SK-N-SH (cell line): ENCODE measurements at regions not wholly inside any gene's neighbourhood (a gene's known extent, or its start where the extent isn't known, plus 50 kb on each side); places are given as distances from the start of the nearest gene placed in this dataset.

ENCODE experiments used
- CTCF ChIA-PET: fragments of 300-600, 350-600 bp; formaldehyde crosslinking; extraction: SDS; loops from one replicate; lab custom pipeline; 2021; lab: Yijun Ruan, JAX
- POLR2A ChIA-PET: fragments of 350-600 bp; sonication (Branson Sonifier 250); formaldehyde crosslinking; extraction: SDS; loops from one replicate; lab custom pipeline; 2020; ENCODE audit warnings: antibody characterized with exemption, inconsistent platforms; lab: Yijun Ruan, JAX
- DNase-seq: peaks from one replicate; pipeline ENCODE4 v3.0.0; 2012
- H2AFZ ChIP-seq: fragments of 200-600 bp; sonication (generic); 2 replicates; pipeline ENCODE4 v1.8.1; 2016; ENCODE audit warnings: antibody characterized with exemption, mild to moderate bottlenecking, low read depth
- H3F3A ChIP-seq: fragments of 200-600 bp; sonication (generic); replicated peaks from 2 replicates; pipeline ENCODE3; 2016; ENCODE audit warnings: antibody characterized with exemption, mild to moderate bottlenecking; ENCODE audit not compliant: insufficient read depth
- H3K27ac ChIP-seq, 2 experiments: fragments of 200-500 bp in 1 of 2; fragments of 200-600 bp in 1 of 2; sonication (Bioruptor generic) in 1 of 2; sonication (generic), shearing (Covaris generic) in 1 of 2; 2 replicates each; pipeline versions ENCODE4 v1.5.1 to v1.6.1; 2014 to 2016; ENCODE audit warnings: low read depth in 2 of 2, inconsistent platforms in 1 of 2, low read length in 1 of 2, mild to moderate bottlenecking in 1 of 2, mixed read lengths in 1 of 2
- H3K27me3 ChIP-seq: fragments of 200-600 bp; sonication (generic), shearing (Covaris generic); 2 replicates; pipeline ENCODE4 v1.6.1; 2016; ENCODE audit warnings: mixed run types; ENCODE audit not compliant: insufficient read depth
- H3K36me3 ChIP-seq, 2 experiments: fragments of 200-500 bp in 1 of 2; fragments of 200-600 bp in 1 of 2; sonication (Bioruptor generic) in 1 of 2; sonication (generic) in 1 of 2; replicated peaks in 1 of 2; 2 replicates each; pipeline versions ENCODE3 to v1.5.1; 2014 to 2016; ENCODE audit warnings: low read length in 1 of 2, mild to moderate bottlenecking in 1 of 2; ENCODE audit not compliant: insufficient read depth in 2 of 2, control insufficient read depth in 1 of 2
- H3K4me1 ChIP-seq, 2 experiments: fragments of 200-500 bp in 1 of 2; fragments of 200-600 bp in 1 of 2; sonication (Bioruptor generic) in 1 of 2; sonication (generic), shearing (Covaris generic) in 1 of 2; 2 replicates each; pipeline versions ENCODE4 v1.5.1 to v1.6.1; 2014 to 2016; ENCODE audit warnings: low read depth in 1 of 2, low read length in 1 of 2, mixed run types in 1 of 2; ENCODE audit not compliant: insufficient read depth in 2 of 2, control insufficient read depth in 1 of 2
- H3K4me2 ChIP-seq: fragments of 200-600 bp; sonication (generic), shearing (Covaris generic); 2 replicates; pipeline ENCODE4 v1.6.1; 2017; ENCODE audit warnings: mixed run types
- H3K4me3 ChIP-seq, 2 experiments: fragments of 200-500 bp in 1 of 2; fragments of 200-600 bp in 1 of 2; sonication (Bioruptor generic) in 1 of 2; sonication (generic), shearing (Covaris generic) in 1 of 2; 2 replicates each; pipeline versions ENCODE4 v1.5.1 to v1.8.1; 2014 to 2016; ENCODE audit warnings: low read depth in 2 of 2, inconsistent platforms in 1 of 2, low read length in 1 of 2, mild to moderate bottlenecking in 1 of 2, mixed read lengths in 1 of 2, moderate library complexity in 1 of 2
- H3K79me2 ChIP-seq: fragments of 200-600 bp; sonication (generic); 2 replicates; pipeline ENCODE4 v1.8.1; 2017; ENCODE audit warnings: mild to moderate bottlenecking; ENCODE audit not compliant: insufficient read depth
- H3K9ac ChIP-seq: fragments of 200-600 bp; sonication (generic); 2 replicates; pipeline ENCODE4 v1.6.1; 2017; ENCODE audit warnings: mixed run types
- H3K9me2 ChIP-seq: fragments of 200-600 bp; sonication (generic); 2 replicates; pipeline ENCODE4 v1.6.1; 2017; ENCODE audit warnings: mixed run types
- H3K9me3 ChIP-seq: fragments of 200-600 bp; sonication (generic); 2 replicates; pipeline ENCODE4 v1.6.1; 2017; ENCODE audit warnings: mixed run types, mild to moderate bottlenecking, moderate library complexity
- H4K20me1 ChIP-seq: fragments of 200-600 bp; sonication (generic); 2 replicates; pipeline ENCODE4 v1.6.1; 2017; ENCODE audit warnings: mild to moderate bottlenecking, mixed run types; ENCODE audit not compliant: insufficient read depth
- FOXM1 ChIP-seq: IDR thresholded peaks from 2 replicates; pipeline ENCODE4 v1.4.0; 2012; ENCODE audit warnings: low read depth, mild to moderate bottlenecking
- GATA2 ChIP-seq: sonication (generic); formaldehyde crosslinking; IDR thresholded peaks from 2 replicates; pipeline ENCODE4 v1.5.0; 2020; ENCODE audit warnings: mild to moderate bottlenecking, missing genetic modification reagents
- IRF3 ChIP-seq: fragments of 150-350 bp; IDR thresholded peaks from 2 replicates; pipeline ENCODE4 v1.6.1; 2016; ENCODE audit warnings: mild to moderate bottlenecking, low read depth, low read length
- MAX ChIP-seq: IDR thresholded peaks from 2 replicates; pipeline ENCODE4 v1.4.0; 2012; ENCODE audit warnings: low read depth
- NRF1 ChIP-seq: IDR thresholded peaks from 2 replicates; pipeline ENCODE4 v1.6.1; 2012; ENCODE audit warnings: low read depth, mild to moderate bottlenecking, low read length
- RAD21 ChIP-seq: IDR thresholded peaks from 2 replicates; pipeline ENCODE4 v1.6.1; 2012; ENCODE audit warnings: mild to moderate bottlenecking, low read length
- RXRA ChIP-seq: IDR thresholded peaks from 2 replicates; pipeline ENCODE4 v1.4.0; 2012; ENCODE audit warnings: low read depth, mild to moderate bottlenecking, borderline replicate concordance
- USF1 ChIP-seq: IDR thresholded peaks from 2 replicates; pipeline ENCODE4 v1.4.0; 2012; ENCODE audit warnings: low read depth, borderline replicate concordance
- ZBTB33 ChIP-seq: IDR thresholded peaks from 2 replicates; pipeline ENCODE4 v1.4.0; 2012; ENCODE audit warnings: low read depth, borderline replicate concordance
- WGBS: methylation state at CpG from one replicate; pipeline ENCODE4 v1.1.6; 2017; ENCODE audit warnings: low lambda C conversion rate; 5-methylcytosine and 5-hydroxymethylcytosine counted together

- H4K20me1 ChIP-seq: no peaks in the 10 kb centered on the region
- no peak overlapping the region for H3K4me3 ChIP-seq
- no peak for DNase-seq
- no peaks in the 10 kb centered on the region for H3K9me2 ChIP-seq
- H3K4me1 ChIP-seq: no peaks in the 10 kb centered on the region
- H3K27ac ChIP-seq: no peak overlapping the region
- H2AFZ ChIP-seq: no peak overlapping the region
- no peaks in the 10 kb centered on the region for H3F3A ChIP-seq
- no peak overlapping the region for H3K4me2 ChIP-seq
- ChIA-PET CTCF (no interaction called here), POLR2A (no interaction called here)
- no peak overlapping the region for H3K9ac ChIP-seq
- 0% methylated on average over 1 of the region's 1 CpG for WGBS
- no peaks in the 10 kb centered on the region for H3K27me3 ChIP-seq
- no peak for TF ChIP-seq FOXM1
- TF ChIP-seq IRF3: no peak
- no peak for TF ChIP-seq GATA2 (CRISPR knock-in tag)
- no peak for TF ChIP-seq RAD21
- H3K36me3 ChIP-seq: no peaks in the 10 kb centered on the region
- no peaks in the 10 kb centered on the region for H3K79me2 ChIP-seq
- H3K9me3 ChIP-seq: no peaks in the 10 kb centered on the region
Observed at GRCh38 chr6:54535568-54535967, 227.3 kb downstream of the TINAG start.

- Histone ChIP-seq H2AFZ (no peak overlapping the region), H3K36me3 (no peaks in the 10 kb centered on the region), H3K27me3 (no peaks in the 10 kb centered on the region), H3K9me3 (no peaks in the 10 kb centered on the region), H3K4me1 (no peaks in the 10 kb centered on the region), H3K27ac (no peak overlapping the region), H4K20me1 (no peaks in the 10 kb centered on the region), H3K79me2 (no peaks in the 10 kb centered on the region), H3K9ac (no peak overlapping the region), H3K4me3 (no peak overlapping the region), H3K9me2 (no peaks in the 10 kb centered on the region), H3K4me2 (no peak overlapping the region), H3F3A (no peaks in the 10 kb centered on the region)
- POLR2A ChIA-PET: no interaction called here
- no peak for DNase-seq
- 0% methylated on average over 1 of the region's 1 CpG for WGBS
- no peak for TF ChIP-seq ZBTB33
- no peak for TF ChIP-seq USF1
- no peak for TF ChIP-seq MAX
- no peak for TF ChIP-seq RXRA
- no peak for TF ChIP-seq NRF1
- TF ChIP-seq IRF3: no peak
- CTCF ChIA-PET: no interaction called here
Observed at GRCh38 chr6:54541541-54541940, 233.3 kb downstream of the TINAG start.
